Gastrocnemius medialis (tissue), 4 donors: ENCODE measurements at regions not wholly inside any gene's neighbourhood (a gene's known extent, or its start where the extent isn't known, plus 50 kb on each side); places are given as distances from the start of the nearest gene placed in this dataset.

Experiments
- CTCF ChIP-seq, 5 experiments: fragments of 450-650 bp in 3 of 5; fragments of 200-600 bp in 2 of 5; sonication (generic) in 2 of 5; IDR thresholded peaks in 4 of 5; conservative IDR thresholded peaks in 1 of 5; 1 replicate in 4 of 5; 2 replicates in 1 of 5; pipeline ENCODE4 v1.5.1; 2016 to 2019; ENCODE audit warnings: antibody characterized with exemption in 5 of 5, mild to moderate bottlenecking in 3 of 5, moderate library complexity in 3 of 5
- POLR2A ChIP-seq, 2 donors: fragments of 450-650 bp; IDR thresholded peaks; one replicate each; pipeline ENCODE4 v1.6.1; 2017; ENCODE audit warnings: antibody characterized with exemption in 2 of 2, mild to moderate bottlenecking in 2 of 2, moderate library complexity in 2 of 2

GRCh38 chr5:152634586-152634985 is 229.5 kb upstream of the NMUR2 start:
- TF ChIP-seq CTCF (IDR thresholded peaks at IDR 0.05 in 4 of 5, conservative IDR thresholded peaks at IDR 0.05 in 1 of 5) (no peak), POLR2A (IDR thresholded peaks at IDR 0.05) (no peak)
